Ovary (tissue), 3 donors: ENCODE measurements at regions not wholly inside any gene's neighbourhood (a gene's known extent, or its start where the extent isn't known, plus 50 kb on each side); places are given as distances from the start of the nearest gene placed in this dataset.

Experiments used
- EP300 ChIP-seq: sonication (generic); formaldehyde crosslinking; IDR thresholded peaks from one replicate; pipeline ENCODE4 v1.6.1; 2017; ENCODE audit warnings: antibody characterized with exemption
- TF ChIP-seq, protein P1 (sequence below), 3 donors: fragments of 450-650 bp in 2 of 3; fragments of 200-600 bp in 1 of 3; IDR thresholded peaks; one replicate each; pipeline versions ENCODE4 v1.5.1 to v1.8.0; 2016 to 2022; ENCODE audit warnings: antibody characterized with exemption in 3 of 3, mild to moderate bottlenecking in 1 of 3
- donor health status: DM: no; HTN: no; CAD: no.

GRCh38 chr2:242038928-242039341, 169.4 kb downstream of the RTP5 start:
- TF ChIP-seq, protein P1, sequence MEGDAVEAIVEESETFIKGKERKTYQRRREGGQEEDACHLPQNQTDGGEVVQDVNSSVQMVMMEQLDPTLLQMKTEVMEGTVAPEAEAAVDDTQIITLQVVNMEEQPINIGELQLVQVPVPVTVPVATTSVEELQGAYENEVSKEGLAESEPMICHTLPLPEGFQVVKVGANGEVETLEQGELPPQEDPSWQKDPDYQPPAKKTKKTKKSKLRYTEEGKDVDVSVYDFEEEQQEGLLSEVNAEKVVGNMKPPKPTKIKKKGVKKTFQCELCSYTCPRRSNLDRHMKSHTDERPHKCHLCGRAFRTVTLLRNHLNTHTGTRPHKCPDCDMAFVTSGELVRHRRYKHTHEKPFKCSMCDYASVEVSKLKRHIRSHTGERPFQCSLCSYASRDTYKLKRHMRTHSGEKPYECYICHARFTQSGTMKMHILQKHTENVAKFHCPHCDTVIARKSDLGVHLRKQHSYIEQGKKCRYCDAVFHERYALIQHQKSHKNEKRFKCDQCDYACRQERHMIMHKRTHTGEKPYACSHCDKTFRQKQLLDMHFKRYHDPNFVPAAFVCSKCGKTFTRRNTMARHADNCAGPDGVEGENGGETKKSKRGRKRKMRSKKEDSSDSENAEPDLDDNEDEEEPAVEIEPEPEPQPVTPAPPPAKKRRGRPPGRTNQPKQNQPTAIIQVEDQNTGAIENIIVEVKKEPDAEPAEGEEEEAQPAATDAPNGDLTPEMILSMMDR (IDR thresholded peaks at IDR 0.05) = no peak
- no peak for TF ChIP-seq EP300
